GM18520 (cell line): ENCODE measurements at regions not wholly inside any gene's neighbourhood (a gene's known extent, or its start where the extent isn't known, plus 50 kb on each side); places are given as distances from the start of the nearest gene placed in this dataset.

Experiments
- ATAC-seq: cut with Tn5 transposase; IDR thresholded peaks from one replicate; pipeline ENCODE4 v1.9.1; 2021; ENCODE audit not compliant: unreplicated experiment

GRCh38 chr18:10056506-10056905, 142.7 kb downstream of the VAPA start:
- ATAC-seq = no peak

GRCh38 chr18:10057401-10057893, 143.6 kb downstream of the VAPA start:
- ATAC-seq = no peak

GRCh38 chr18:10057894-10058791, 144.3 kb downstream of the VAPA start:
- ATAC-seq = no peak

GRCh38 chr18:10059610-10060468, 146.0 kb downstream of the VAPA start:
- ATAC-seq = no peak

- ATAC-seq = no peak
Observed at GRCh38 chr18:10060469-10060782, 146.6 kb downstream of the VAPA start.

GRCh38 chr18:10060841-10061240, 147.0 kb downstream of the VAPA start:
- ATAC-seq = no peak

GRCh38 chr18:10061566-10062140, 147.8 kb downstream of the VAPA start:
- ATAC-seq = no peak

GRCh38 chr18:10062302-10063300, 148.8 kb downstream of the VAPA start:
- no peak for ATAC-seq

GRCh38 chr18:10063489-10063888, 149.7 kb downstream of the VAPA start:
- ATAC-seq = no peak

- no peak for ATAC-seq
Observed at GRCh38 chr18:10064267-10064666, 150.5 kb downstream of the VAPA start.

- no peak for ATAC-seq
Observed at GRCh38 chr18:10065296-10065695, 151.5 kb downstream of the VAPA start.

GRCh38 chr18:10067670-10068659, 154.1 kb downstream of the VAPA start:
- no peak for ATAC-seq

GRCh38 chr18:10068766-10069567, 155.2 kb downstream of the VAPA start:
- ATAC-seq = no peak

GRCh38 chr18:10070561-10071000, 156.8 kb downstream of the VAPA start:
- no peak for ATAC-seq

GRCh38 chr18:10072671-10073175, 158.9 kb downstream of the VAPA start:
- ATAC-seq = no peak

GRCh38 chr18:10074110-10074509, 160.3 kb downstream of the VAPA start:
- ATAC-seq = no peak

GRCh38 chr18:10074728-10075127, 160.9 kb downstream of the VAPA start:
- no peak for ATAC-seq

GRCh38 chr18:10076502-10077030, 162.8 kb downstream of the VAPA start:
- no peak for ATAC-seq
